HCT116 (cell line): ENCODE measurements at regions not wholly inside any gene's neighbourhood (a gene's known extent, or its start where the extent isn't known, plus 50 kb on each side); places are given as distances from the start of the nearest gene placed in this dataset.

Experiments
- ATAC-seq: fragments of 200-7000 bp; cut with Tn5 transposase; 2 replicates; pipeline ENCODE4 v1.9.1; 2020; ENCODE audit warnings: mild to moderate bottlenecking, moderate library complexity
- BruUV-seq: library from RNA; stranded (reverse); fragments of 400-500 nt; replicated peaks from 2 replicates; lab custom pipeline; 2021; lab: Mats Ljungman, UMichigan
- CTCF ChIA-PET: fragments of 300-600 bp; sonication (Branson Sonifier 250); formaldehyde crosslinking; loops from one replicate; lab custom pipeline; 2021; ENCODE audit warnings: antibody characterized with exemption; lab: Charles Lee
- POLR2A ChIA-PET: fragments of 300-600, 350-600 bp; sonication (Branson Sonifier 250); formaldehyde crosslinking; loops from one replicate; lab custom pipeline; 2021; ENCODE audit warnings: antibody characterized with exemption; lab: Charles Lee
- RAD21 ChIA-PET, 2 experiments: fragments of 300-600 bp; sonication (Branson Sonifier 250); formaldehyde crosslinking; loops; one replicate each; lab custom pipeline; 2023; ENCODE audit warnings: low total read pairs in 2 of 2; ENCODE audit not compliant: uncharacterized antibody in 2 of 2, unreplicated experiment in 2 of 2, low non-redundant PET in 1 of 2; lab: Charles Lee
- DNase-seq: peaks from one replicate; pipeline ENCODE4 v3.0.0-alpha.2; 2010; ENCODE audit warnings: low read depth, low spot score
- H2AFZ ChIP-seq: fragments of 200-600 bp; shearing (Covaris generic), sonication (generic); 2 replicates; pipeline ENCODE4 v1.6.1; 2017; ENCODE audit warnings: low read depth, mixed run types, mixed read lengths, antibody characterized with exemption, low read length; ENCODE audit not compliant: poor library complexity, severe bottlenecking
- H3K27ac ChIP-seq: 2 replicates; pipeline ENCODE4 v1.5.1; 2012; ENCODE audit warnings: low read depth, low read length
- H3K27me3 ChIP-seq: fragments of 200-600 bp; sonication (generic); 2 replicates; pipeline ENCODE4 v1.6.1; 2016; ENCODE audit warnings: mixed run types, low read length, mixed read lengths; ENCODE audit not compliant: insufficient read depth
- H3K36me3 ChIP-seq, 2 experiments: fragments of 200-500 bp in 1 of 2; fragments of 200-600 bp in 1 of 2; sonication (Bioruptor generic) in 1 of 2; sonication (generic) in 1 of 2; 2 replicates each; pipeline versions ENCODE4 v1.5.1 to v1.6.1; 2014 to 2016; ENCODE audit warnings: low read length in 2 of 2, inconsistent platforms in 1 of 2, mixed read lengths in 1 of 2, mixed run types in 1 of 2; ENCODE audit not compliant: insufficient read depth in 2 of 2, control insufficient read depth in 1 of 2
- H3K4me1 ChIP-seq, 2 experiments: fragments of 200-600 bp in 1 of 2; sonication (generic) in 1 of 2; 2 replicates each; pipeline versions ENCODE4 v1.5.1 to v1.6.1; 2012 to 2017; ENCODE audit warnings: low read length in 2 of 2, inconsistent platforms in 1 of 2, mild to moderate bottlenecking in 1 of 2, mixed read lengths in 1 of 2, mixed run types in 1 of 2, moderate library complexity in 1 of 2; ENCODE audit not compliant: insufficient read depth in 2 of 2, control insufficient read depth in 1 of 2
- H3K4me2 ChIP-seq: fragments of 200-600 bp; sonication (generic); 2 replicates; pipeline ENCODE4 v1.6.1; 2017; ENCODE audit warnings: mixed run types, low read length, mixed read lengths
- H3K4me3 ChIP-seq, 2 experiments: fragments of 200-600 bp in 1 of 2; sonication (generic) in 1 of 2; replicated peaks in 1 of 2; 2 replicates each; pipeline ENCODE4 v1.5.1; 2011 to 2016; ENCODE audit warnings: low read length in 2 of 2, control low read depth in 1 of 2, low read depth in 1 of 2, mild to moderate bottlenecking in 1 of 2, mixed read lengths in 1 of 2, mixed run types in 1 of 2
- H3K79me2 ChIP-seq: fragments of 200-600 bp; sonication (generic); 2 replicates; pipeline ENCODE4 v1.6.1; 2017; ENCODE audit warnings: mild to moderate bottlenecking, mixed run types, low read length, moderate library complexity, mixed read lengths; ENCODE audit not compliant: insufficient read depth
- H3K9ac ChIP-seq: fragments of 200-600 bp; sonication (generic); 2 replicates; pipeline ENCODE4 v1.6.1; 2016; ENCODE audit warnings: low read length, mixed read lengths
- H3K9me2 ChIP-seq: fragments of 200-600 bp; sonication (generic), shearing (Covaris generic); 2 replicates; pipeline ENCODE4 v1.6.1; 2017; ENCODE audit warnings: mixed run types, mild to moderate bottlenecking, moderate library complexity; ENCODE audit not compliant: insufficient read depth
- H3K9me3 ChIP-seq, 2 experiments: fragments of 200-500 bp in 1 of 2; fragments of 200-600 bp in 1 of 2; sonication (Bioruptor generic) in 1 of 2; sonication (generic) in 1 of 2; 2 replicates each; pipeline ENCODE4 v1.6.1; 2014 to 2017; ENCODE audit warnings: low read length in 2 of 2, mixed read lengths in 2 of 2, inconsistent platforms in 1 of 2, low read depth in 1 of 2, mild to moderate bottlenecking in 1 of 2, mixed run types in 1 of 2, moderate library complexity in 1 of 2; ENCODE audit not compliant: control insufficient read depth in 1 of 2, insufficient read depth in 1 of 2
- H4K20me1 ChIP-seq: fragments of 200-600 bp; sonication (generic), shearing (Covaris generic); 2 replicates; pipeline ENCODE4 v1.6.1; 2017; ENCODE audit warnings: mixed run types, mild to moderate bottlenecking, moderate library complexity; ENCODE audit not compliant: insufficient read depth
- CEBPB ChIP-seq: IDR thresholded peaks from 2 replicates; pipeline ENCODE4 v1.6.1; 2012; ENCODE audit warnings: low read depth
- CTCF ChIP-seq, 3 experiments: fragments of 200-600 bp in 1 of 3; sonication (generic) in 1 of 3; IDR thresholded peaks in 2 of 3; conservative IDR thresholded peaks in 1 of 3; 2 replicates each; pipeline ENCODE4 v1.5.1; 2012 to 2017; ENCODE audit warnings: low read depth in 2 of 3, low read length in 2 of 3, antibody characterized with exemption in 1 of 3, borderline replicate concordance in 1 of 3, control low read depth in 1 of 3, mild to moderate bottlenecking in 1 of 3, mixed read lengths in 1 of 3, mixed run types in 1 of 3, moderate library complexity in 1 of 3; ENCODE audit not compliant: insufficient read depth in 1 of 3
- EGR1 ChIP-seq: IDR thresholded peaks from 2 replicates; pipeline ENCODE4 v1.6.1; 2012; ENCODE audit warnings: low read depth
- ELF1 ChIP-seq: IDR thresholded peaks from 2 replicates; pipeline ENCODE4 v1.6.1; 2012; ENCODE audit warnings: low read depth, borderline replicate concordance
- EZH2 ChIP-seq: fragments of 200-600 bp; sonication (generic); IDR thresholded peaks from 2 replicates; pipeline ENCODE4 v1.6.1; 2017; ENCODE audit warnings: antibody characterized with exemption, mixed run types
- FOSL1 ChIP-seq: IDR thresholded peaks from 2 replicates; pipeline ENCODE4 v1.6.1; 2012; ENCODE audit warnings: low read depth
- JUND ChIP-seq: IDR thresholded peaks from 2 replicates; pipeline ENCODE4 v1.6.1; 2012
- MAX ChIP-seq: IDR thresholded peaks from 2 replicates; pipeline ENCODE4 v1.6.1; 2012
- POLR2AphosphoS5 ChIP-seq: IDR thresholded peaks from 2 replicates; pipeline ENCODE4 v1.6.1; 2011; ENCODE audit warnings: mild to moderate bottlenecking, low read depth, low read length, moderate library complexity
- RAD21 ChIP-seq: IDR thresholded peaks from 2 replicates; pipeline ENCODE4 v1.6.1; 2012; ENCODE audit warnings: low read depth, mild to moderate bottlenecking
- SP1 ChIP-seq: IDR thresholded peaks from 2 replicates; pipeline ENCODE4 v1.6.1; 2012; ENCODE audit warnings: low read depth
- SRF ChIP-seq: IDR thresholded peaks from 2 replicates; pipeline ENCODE4 v1.6.1; 2012; ENCODE audit warnings: low read depth
- TCF7L2 ChIP-seq: IDR thresholded peaks from 2 replicates; pipeline ENCODE4 v1.7.0; 2011; ENCODE audit warnings: borderline replicate concordance, inconsistent platforms; ENCODE audit not compliant: insufficient read depth, insufficient read length; ENCODE audit errors: extremely low read depth
- YY1 ChIP-seq: IDR thresholded peaks from 2 replicates; pipeline ENCODE4 v1.6.1; 2011; ENCODE audit warnings: low read length, low read depth, moderate library complexity, mild to moderate bottlenecking; ENCODE audit not compliant: insufficient replicate concordance; ENCODE audit errors: extremely low read depth
- ZFX ChIP-seq: fragments of 450-650 bp; IDR thresholded peaks from 2 replicates; pipeline ENCODE4 v1.6.1; 2017
- ZNF274 ChIP-seq: fragments of 200-500 bp; sonication (Bioruptor generic); IDR thresholded peaks from 2 replicates; pipeline ENCODE4 v1.6.1; 2014; ENCODE audit warnings: mild to moderate bottlenecking, low read depth, low read length, inconsistent platforms
- intact Hi-C: fragments of 100-400 bp; cut with micrococcal nuclease; formaldehyde crosslinking; loops from 2 replicates; pipeline ENCODE4 v1.10.0; 2022
- TF ChIP-seq, protein P1 (sequence below): IDR thresholded peaks from 2 replicates; pipeline ENCODE4 v1.6.1; 2012
- TF ChIP-seq, protein P2 (sequence below): IDR thresholded peaks from 2 replicates; pipeline ENCODE4 v1.6.1; 2012; ENCODE audit warnings: low read depth

GRCh38 chr3:124522082-124522625, 208.1 kb upstream of the UMPS start:
- H3K9ac ChIP-seq: no peak overlapping the region
- no peak overlapping the region for H3K4me2 ChIP-seq
- no peak overlapping the region for H3K27ac ChIP-seq
- no peaks in the 10 kb centered on the region for H3K79me2 ChIP-seq
- CTCF ChIA-PET: interaction anchor here (1.2 kb wide), 1 partner anchor 8 kb away, joined by 3 read pairs; no protein-coding TSS in a partner anchor
- no peak overlapping the region for H3K4me3 ChIP-seq
- H3K4me1 ChIP-seq: no peaks in the 10 kb centered on the region
- peaks cover 22% of the 10 kb centered on the region; the same call in 1 of the 2 replicates for H3K27me3 ChIP-seq
- POLR2A ChIA-PET: no interaction called here
- TF ChIP-seq ZNF274 (no peak), SP1 (no peak), CTCF (IDR thresholded peaks at IDR 0.05 in 2 of 3, conservative IDR thresholded peaks at IDR 0.05 in 1 of 3; ENCODE audit: borderline replicate concordance in 1 of 3, insufficient read depth in 1 of 3, low read depth in 2 of 3, low read length in 2 of 3) (no peak), EGR1 (no peak), EZH2 (no peak), TCF7L2 (no peak), MAX (no peak), FOSL1 (no peak), YY1 (no peak), ELF1 (no peak), ZFX (no peak), JUND (no peak), RAD21 (no peak), SRF (no peak), CEBPB (no peak), POLR2AphosphoS5 (no peak)
- TF ChIP-seq, protein P1, sequence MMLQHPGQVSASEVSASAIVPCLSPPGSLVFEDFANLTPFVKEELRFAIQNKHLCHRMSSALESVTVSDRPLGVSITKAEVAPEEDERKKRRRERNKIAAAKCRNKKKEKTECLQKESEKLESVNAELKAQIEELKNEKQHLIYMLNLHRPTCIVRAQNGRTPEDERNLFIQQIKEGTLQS: no peak
- TF ChIP-seq, protein P2, sequence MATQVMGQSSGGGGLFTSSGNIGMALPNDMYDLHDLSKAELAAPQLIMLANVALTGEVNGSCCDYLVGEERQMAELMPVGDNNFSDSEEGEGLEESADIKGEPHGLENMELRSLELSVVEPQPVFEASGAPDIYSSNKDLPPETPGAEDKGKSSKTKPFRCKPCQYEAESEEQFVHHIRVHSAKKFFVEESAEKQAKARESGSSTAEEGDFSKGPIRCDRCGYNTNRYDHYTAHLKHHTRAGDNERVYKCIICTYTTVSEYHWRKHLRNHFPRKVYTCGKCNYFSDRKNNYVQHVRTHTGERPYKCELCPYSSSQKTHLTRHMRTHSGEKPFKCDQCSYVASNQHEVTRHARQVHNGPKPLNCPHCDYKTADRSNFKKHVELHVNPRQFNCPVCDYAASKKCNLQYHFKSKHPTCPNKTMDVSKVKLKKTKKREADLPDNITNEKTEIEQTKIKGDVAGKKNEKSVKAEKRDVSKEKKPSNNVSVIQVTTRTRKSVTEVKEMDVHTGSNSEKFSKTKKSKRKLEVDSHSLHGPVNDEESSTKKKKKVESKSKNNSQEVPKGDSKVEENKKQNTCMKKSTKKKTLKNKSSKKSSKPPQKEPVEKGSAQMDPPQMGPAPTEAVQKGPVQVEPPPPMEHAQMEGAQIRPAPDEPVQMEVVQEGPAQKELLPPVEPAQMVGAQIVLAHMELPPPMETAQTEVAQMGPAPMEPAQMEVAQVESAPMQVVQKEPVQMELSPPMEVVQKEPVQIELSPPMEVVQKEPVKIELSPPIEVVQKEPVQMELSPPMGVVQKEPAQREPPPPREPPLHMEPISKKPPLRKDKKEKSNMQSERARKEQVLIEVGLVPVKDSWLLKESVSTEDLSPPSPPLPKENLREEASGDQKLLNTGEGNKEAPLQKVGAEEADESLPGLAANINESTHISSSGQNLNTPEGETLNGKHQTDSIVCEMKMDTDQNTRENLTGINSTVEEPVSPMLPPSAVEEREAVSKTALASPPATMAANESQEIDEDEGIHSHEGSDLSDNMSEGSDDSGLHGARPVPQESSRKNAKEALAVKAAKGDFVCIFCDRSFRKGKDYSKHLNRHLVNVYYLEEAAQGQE: no peak
- ATAC-seq (no peak), DNase-seq (no peak)
- no peaks in the 10 kb centered on the region for H3K9me3 ChIP-seq
- intact Hi-C loops: no loop called here
- no TSS peak for BruUV-seq
- RAD21 ChIA-PET: no interaction called here
- H2AFZ ChIP-seq: no peak overlapping the region
- no peaks in the 10 kb centered on the region for H3K36me3 ChIP-seq
- 0 out of 2 replicates have a peak, but pooled peaks cover 3% of the 10 kb centered on the region for H3K9me2 ChIP-seq
- no peaks in the 10 kb centered on the region for H4K20me1 ChIP-seq
